PC-9 (cell line): ENCODE measurements at regions not wholly inside any gene's neighbourhood (a gene's known extent, or its start where the extent isn't known, plus 50 kb on each side); places are given as distances from the start of the nearest gene placed in this dataset.

Experiments used
- BruUV-seq: library from RNA; stranded (reverse); fragments of 400-500 nt; replicated peaks from 2 replicates; lab custom pipeline; 2021; lab: Mats Ljungman, UMichigan
- CTCF ChIA-PET: fragments of 300-600 bp; sonication (Branson Sonifier 250); formaldehyde crosslinking; loops from one replicate; lab custom pipeline; 2022; ENCODE audit warnings: antibody characterized with exemption; lab: Charles Lee
- POLR2A ChIA-PET: fragments of 300-600 bp; sonication (Branson Sonifier 250); formaldehyde crosslinking; loops from one replicate; lab custom pipeline; 2022; ENCODE audit warnings: antibody characterized with exemption; ENCODE audit not compliant: unreplicated experiment; lab: Charles Lee
- DNase-seq, 2 experiments: peaks; one replicate each; pipeline versions ENCODE4 v3.0.0 to v3.0.0-alpha.2; 2015 to 2022; ENCODE audit warnings: mixed read lengths in 1 of 2
- H2AFZ ChIP-seq: fragments of 200-600 bp; sonication (generic); 2 replicates; pipeline ENCODE4 v1.8.1; 2017; ENCODE audit warnings: antibody characterized with exemption
- H3F3A ChIP-seq: fragments of 200-600 bp; sonication (generic); 2 replicates; pipeline ENCODE4 v1.8.1; 2017; ENCODE audit warnings: antibody characterized with exemption, mild to moderate bottlenecking, low read depth; ENCODE audit not compliant: insufficient read depth
- H3K27ac ChIP-seq: fragments of 200-600 bp; sonication (generic); 2 replicates; pipeline ENCODE4 v1.6.1; 2016; ENCODE audit warnings: mixed run types
- H3K27me3 ChIP-seq: fragments of 200-600 bp; sonication (generic); 2 replicates; pipeline ENCODE4 v1.6.1; 2016; ENCODE audit warnings: low read depth, mixed run types; ENCODE audit not compliant: insufficient read depth
- H3K36me3 ChIP-seq: fragments of 200-600 bp; sonication (generic); 2 replicates; pipeline ENCODE4 v1.6.1; 2016; ENCODE audit warnings: low read depth, mixed run types
- H3K4me1 ChIP-seq: fragments of 200-600 bp; sonication (generic); replicated peaks from 2 replicates; pipeline ENCODE4 v1.6.1; 2016; ENCODE audit warnings: mixed run types; ENCODE audit not compliant: insufficient read depth
- H3K4me2 ChIP-seq: fragments of 200-600 bp; sonication (generic); 2 replicates; pipeline ENCODE4 v1.6.1; 2017; ENCODE audit warnings: mixed run types
- H3K4me3 ChIP-seq: fragments of 200-600 bp; sonication (generic); 2 replicates; pipeline ENCODE4 v1.6.1; 2016; ENCODE audit warnings: mixed run types
- H3K79me2 ChIP-seq: fragments of 200-600 bp; sonication (generic); 2 replicates; pipeline ENCODE4 v1.6.1; 2017; ENCODE audit warnings: low read depth, mixed run types
- H3K9me2 ChIP-seq: fragments of 200-600 bp; sonication (generic); 2 replicates; pipeline ENCODE4 v1.8.1; 2017; ENCODE audit warnings: mild to moderate bottlenecking; ENCODE audit not compliant: insufficient read depth
- H3K9me3 ChIP-seq: fragments of 200-600 bp; sonication (generic); 2 replicates; pipeline ENCODE4 v1.8.1; 2016; ENCODE audit warnings: low read depth; ENCODE audit not compliant: insufficient read depth
- H4K20me1 ChIP-seq: fragments of 200-600 bp; sonication (generic); 2 replicates; pipeline ENCODE4 v1.8.1; 2017; ENCODE audit not compliant: insufficient read depth
- EZH2 ChIP-seq: fragments of 200-600 bp; sonication (generic); IDR thresholded peaks from 2 replicates; pipeline ENCODE4 v1.8.0; 2017; ENCODE audit warnings: antibody characterized with exemption, low read depth
- intact Hi-C: fragments of 100-400 bp; cut with micrococcal nuclease; formaldehyde crosslinking; loops from one replicate; pipeline ENCODE4 v1.10.0; 2022; ENCODE audit not compliant: unreplicated experiment
- TF ChIP-seq, protein P1 (sequence below): fragments of 200-600 bp; sonication (generic); conservative IDR thresholded peaks from 2 replicates; pipeline ENCODE4 v1.6.1; 2017; ENCODE audit warnings: mixed run types, antibody characterized with exemption, mild to moderate bottlenecking, moderate library complexity

DNA sequence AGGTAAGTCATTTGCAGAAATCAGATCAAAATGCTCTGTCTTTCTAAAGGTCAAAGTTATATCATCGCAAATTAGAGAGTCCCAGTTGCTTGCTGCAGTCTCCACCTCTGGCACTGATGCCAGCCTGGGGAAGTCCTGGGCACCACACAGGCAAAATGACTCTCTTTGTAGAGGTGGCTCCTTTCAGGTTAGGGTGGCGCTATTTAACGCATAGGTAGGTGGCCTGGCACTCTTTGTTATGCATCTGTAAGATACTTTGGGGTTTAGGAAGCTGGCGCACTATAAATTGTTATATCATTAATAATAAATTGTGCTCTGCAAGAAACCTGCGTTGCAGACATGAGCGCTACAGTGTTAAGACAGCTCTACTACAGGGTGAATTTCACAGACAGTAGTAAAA lies 268.5 kb downstream of the ICOS start:
- no peak for DNase-seq
- no peaks in the 10 kb centered on the region for H3K36me3 ChIP-seq
- no peaks in the 10 kb centered on the region for H3K79me2 ChIP-seq
- BruUV-seq, result no TSS peak
- POLR2A ChIA-PET, result no interaction called here
- no peaks in the 10 kb centered on the region for H4K20me1 ChIP-seq
- no peaks in the 10 kb centered on the region for H3F3A ChIP-seq
- no peak for TF ChIP-seq EZH2
- TF ChIP-seq, protein P1, sequence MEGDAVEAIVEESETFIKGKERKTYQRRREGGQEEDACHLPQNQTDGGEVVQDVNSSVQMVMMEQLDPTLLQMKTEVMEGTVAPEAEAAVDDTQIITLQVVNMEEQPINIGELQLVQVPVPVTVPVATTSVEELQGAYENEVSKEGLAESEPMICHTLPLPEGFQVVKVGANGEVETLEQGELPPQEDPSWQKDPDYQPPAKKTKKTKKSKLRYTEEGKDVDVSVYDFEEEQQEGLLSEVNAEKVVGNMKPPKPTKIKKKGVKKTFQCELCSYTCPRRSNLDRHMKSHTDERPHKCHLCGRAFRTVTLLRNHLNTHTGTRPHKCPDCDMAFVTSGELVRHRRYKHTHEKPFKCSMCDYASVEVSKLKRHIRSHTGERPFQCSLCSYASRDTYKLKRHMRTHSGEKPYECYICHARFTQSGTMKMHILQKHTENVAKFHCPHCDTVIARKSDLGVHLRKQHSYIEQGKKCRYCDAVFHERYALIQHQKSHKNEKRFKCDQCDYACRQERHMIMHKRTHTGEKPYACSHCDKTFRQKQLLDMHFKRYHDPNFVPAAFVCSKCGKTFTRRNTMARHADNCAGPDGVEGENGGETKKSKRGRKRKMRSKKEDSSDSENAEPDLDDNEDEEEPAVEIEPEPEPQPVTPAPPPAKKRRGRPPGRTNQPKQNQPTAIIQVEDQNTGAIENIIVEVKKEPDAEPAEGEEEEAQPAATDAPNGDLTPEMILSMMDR, result no peak
- H2AFZ ChIP-seq, result no peak overlapping the region
- no peaks in the 10 kb centered on the region for H3K9me2 ChIP-seq
- H3K4me3 ChIP-seq, result no peak overlapping the region
- H3K4me1 ChIP-seq, result no peaks in the 10 kb centered on the region
- no peak overlapping the region for H3K27ac ChIP-seq
- H3K9me3 ChIP-seq, result no peaks in the 10 kb centered on the region
- CTCF ChIA-PET, result no interaction called here
- no peaks in the 10 kb centered on the region for H3K27me3 ChIP-seq
- intact Hi-C loops, result no loop called here
- no peak overlapping the region for H3K4me2 ChIP-seq

DNA sequence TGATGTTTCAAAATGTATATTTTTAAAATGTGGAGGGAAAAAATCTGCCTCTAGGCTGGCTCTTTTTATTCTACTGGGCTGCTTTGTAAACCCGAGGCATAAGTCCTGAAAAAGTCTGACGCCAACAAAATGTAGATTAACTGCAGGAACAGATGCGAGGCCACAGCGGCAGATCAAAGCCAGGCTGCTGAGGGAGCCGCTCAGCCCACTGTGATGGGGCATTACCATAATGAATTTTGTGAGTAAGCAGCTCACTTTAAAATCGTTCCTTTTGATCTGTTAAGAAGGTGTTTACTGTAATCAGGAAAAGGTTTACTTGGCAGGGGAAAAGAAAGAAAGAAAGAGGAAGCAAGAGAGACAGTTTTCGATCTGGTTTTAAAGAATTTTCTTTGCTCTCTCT lies 269.0 kb downstream of the ICOS start:
- Histone ChIP-seq H3K4me2 (no peak overlapping the region), H3K27me3 (no peaks in the 10 kb centered on the region), H3K4me1 (no peaks in the 10 kb centered on the region), H2AFZ (no peak overlapping the region), H3K79me2 (no peaks in the 10 kb centered on the region), H3F3A (no peaks in the 10 kb centered on the region), H3K9me3 (no peaks in the 10 kb centered on the region), H4K20me1 (no peaks in the 10 kb centered on the region), H3K4me3 (no peak overlapping the region), H3K36me3 (no peaks in the 10 kb centered on the region), H3K27ac (no peak overlapping the region), H3K9me2 (no peaks in the 10 kb centered on the region)
- intact Hi-C loops, result no loop called here
- ChIA-PET CTCF (no interaction called here), POLR2A (no interaction called here)
- BruUV-seq, result no TSS peak
- TF ChIP-seq EZH2, result no peak
- TF ChIP-seq, protein P1, result no peak
- no peak for DNase-seq

GRCh38 chr2:204207866-204208265 lies 271.3 kb downstream of the ICOS start:
- Histone ChIP-seq H3F3A (no peaks in the 10 kb centered on the region), H3K4me2 (no peak overlapping the region), H3K27me3 (no peaks in the 10 kb centered on the region), H3K9me2 (no peaks in the 10 kb centered on the region), H2AFZ (no peak overlapping the region), H3K79me2 (no peaks in the 10 kb centered on the region), H3K9me3 (no peaks in the 10 kb centered on the region), H3K4me1 (no peaks in the 10 kb centered on the region), H4K20me1 (no peaks in the 10 kb centered on the region), H3K36me3 (no peaks in the 10 kb centered on the region), H3K27ac (no peak overlapping the region), H3K4me3 (no peak overlapping the region)
- ChIA-PET POLR2A (no interaction called here), CTCF (no interaction called here)
- intact Hi-C loops, result no loop called here
- BruUV-seq, result no TSS peak
- no peak for DNase-seq
- TF ChIP-seq EZH2, result no peak
- TF ChIP-seq, protein P1, result no peak
